SK-N-SH treated with all-trans-retinoic acid at 6 μM for 48 hours (cell line): ENCODE measurements at regions not wholly inside any gene's neighbourhood (a gene's known extent, or its start where the extent isn't known, plus 50 kb on each side); places are given as distances from the start of the nearest gene placed in this dataset.

Source experiments
- TCF4 ChIP-seq: fragments of 250-450 bp; sonication (Bioruptor Pico); IDR thresholded peaks from 2 replicates; pipeline ENCODE4 v1.8.0; 2021; ENCODE audit warnings: mild to moderate bottlenecking, moderate library complexity, borderline replicate concordance
- ZFP3 ChIP-seq: fragments of 250-450 bp; sonication (Bioruptor Pico); IDR thresholded peaks from 2 replicates; pipeline ENCODE4 v1.5.0; 2020; ENCODE audit warnings: mild to moderate bottlenecking, moderate library complexity

- no peak for TF ChIP-seq ZFP3
- TF ChIP-seq TCF4 (CRISPR knock-in tag), result no peak
Measured at GRCh38 chr4:124104101-124104500, 608.4 kb downstream of the ANKRD50 start.
